ENCODE measurements at regions not wholly inside any gene's neighbourhood (a gene's known extent, or its start where the extent isn't known, plus 50 kb on each side); places are given as distances from the start of the nearest gene placed in this dataset.

DNA sequence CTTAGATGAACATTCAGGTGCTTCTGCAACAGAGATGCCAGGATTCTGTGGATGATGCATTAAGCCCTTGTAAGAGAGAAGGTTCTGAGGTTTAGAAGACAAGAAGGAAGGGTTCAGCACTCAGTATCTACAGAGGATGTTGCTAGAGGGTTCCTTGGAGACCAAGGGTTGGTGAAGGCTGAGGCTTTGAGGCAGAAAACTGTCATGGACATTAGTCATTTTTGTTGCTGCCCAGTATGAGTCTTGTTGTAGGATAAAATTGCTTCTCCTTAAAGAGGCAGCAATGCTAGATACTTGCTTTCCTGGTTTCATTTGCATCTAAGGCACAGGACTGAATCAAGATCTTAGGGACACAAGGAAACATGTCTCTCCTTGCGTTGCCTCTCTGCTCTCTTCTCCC is 319.4 kb upstream of the NFIA start:
- DNase-seq (ENCODE audit: low spot score), result no peak
- TF ChIP-seq CTCF (IDR thresholded peaks at IDR 0.05; ENCODE audit: extremely low read depth, missing control alignments), result no peak

DNA sequence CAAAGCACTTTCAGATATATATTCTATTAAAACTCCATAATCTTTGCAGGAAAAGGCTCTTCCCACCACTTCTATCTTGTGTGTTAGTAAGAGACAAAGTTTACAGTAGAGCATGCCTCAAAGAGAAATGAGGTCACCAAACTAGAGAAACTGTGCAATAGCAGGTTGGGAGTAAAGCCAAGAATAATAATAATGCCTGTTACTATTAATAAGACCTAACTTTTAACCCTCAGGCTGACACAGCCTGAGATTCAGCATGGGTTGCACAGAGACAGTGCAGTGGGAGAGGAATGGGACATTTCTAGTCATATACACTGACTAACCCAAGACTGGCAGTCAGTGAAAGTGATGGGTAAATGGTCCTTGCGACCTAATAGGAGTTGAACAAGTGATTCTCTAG is 320.2 kb upstream of the NFIA start:
- no peak for DNase-seq (ENCODE audit: low spot score)
- TF ChIP-seq CTCF (IDR thresholded peaks at IDR 0.05; ENCODE audit: extremely low read depth, missing control alignments), result no peak

- DNase-seq (ENCODE audit: low spot score), result no peak
- no peak for TF ChIP-seq CTCF (IDR thresholded peaks at IDR 0.05; ENCODE audit: extremely low read depth, missing control alignments)
These were observed 323.1 kb upstream of the NFIA start for GRCh38 chr1:60759291-60759690.

DNA sequence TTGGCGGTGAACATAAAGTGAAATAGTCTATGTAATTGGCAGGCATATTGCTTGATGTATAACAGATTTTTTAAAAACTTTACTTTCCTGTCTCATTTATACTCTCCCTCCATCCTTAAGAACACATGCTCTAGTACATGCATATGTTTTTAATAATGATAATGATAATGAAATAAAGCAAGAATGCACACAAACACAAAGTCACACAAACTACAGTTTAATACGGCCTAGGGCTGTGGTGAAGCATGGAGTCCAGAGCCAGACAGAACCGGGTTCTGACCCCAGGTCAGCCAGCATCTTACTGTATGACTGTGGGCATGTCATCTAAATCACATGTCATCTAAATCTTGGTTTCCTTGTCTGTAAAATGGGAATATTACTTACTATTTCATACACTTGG is 324.9 kb upstream of the NFIA start:
- TF ChIP-seq CTCF (IDR thresholded peaks at IDR 0.05; ENCODE audit: extremely low read depth, missing control alignments), result no peak
- no peak for DNase-seq (ENCODE audit: low spot score)

DNA sequence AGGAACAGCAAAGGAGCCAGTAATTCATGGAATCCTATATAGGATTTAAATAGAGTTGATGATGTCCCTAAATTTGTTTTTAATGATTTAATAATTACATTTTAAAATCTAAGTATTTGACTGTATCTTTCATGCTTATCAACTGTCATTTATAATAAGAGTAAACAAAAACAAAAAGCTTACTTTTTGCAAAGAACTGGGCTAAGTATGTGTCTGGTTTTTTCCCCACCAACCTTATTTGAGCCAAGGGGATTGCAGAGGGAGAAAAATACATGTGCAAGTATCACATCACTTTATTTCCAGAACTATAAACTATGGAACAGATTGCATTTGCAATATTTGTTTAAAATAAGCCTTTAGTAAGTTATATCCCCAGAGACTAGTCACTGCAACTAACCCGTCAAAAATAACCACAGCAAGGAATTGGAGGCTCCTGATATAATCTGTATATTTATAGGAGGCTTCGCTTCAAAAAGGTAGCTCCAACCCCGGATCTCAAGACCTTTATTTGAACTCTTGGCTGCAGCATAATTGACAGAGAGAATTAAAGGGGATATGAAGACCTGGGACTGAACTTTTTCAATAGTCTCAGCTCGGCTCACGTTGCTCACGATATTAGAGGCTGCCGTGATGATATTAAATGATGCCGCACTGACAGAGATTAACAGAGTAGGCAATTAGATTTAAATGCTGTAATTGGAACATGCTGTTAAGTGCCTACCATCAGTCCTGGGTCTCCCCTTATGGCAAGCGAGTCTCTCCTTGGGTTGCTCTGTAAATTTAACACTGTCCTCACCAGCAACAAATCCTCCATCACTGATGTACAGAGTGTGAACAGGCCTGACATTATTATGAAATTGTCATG is 329.1 kb upstream of the NFIA start:
- DNase-seq (ENCODE audit: low spot score), result no peak
- no peak for TF ChIP-seq CTCF (IDR thresholded peaks at IDR 0.05; ENCODE audit: extremely low read depth, missing control alignments)

DNA sequence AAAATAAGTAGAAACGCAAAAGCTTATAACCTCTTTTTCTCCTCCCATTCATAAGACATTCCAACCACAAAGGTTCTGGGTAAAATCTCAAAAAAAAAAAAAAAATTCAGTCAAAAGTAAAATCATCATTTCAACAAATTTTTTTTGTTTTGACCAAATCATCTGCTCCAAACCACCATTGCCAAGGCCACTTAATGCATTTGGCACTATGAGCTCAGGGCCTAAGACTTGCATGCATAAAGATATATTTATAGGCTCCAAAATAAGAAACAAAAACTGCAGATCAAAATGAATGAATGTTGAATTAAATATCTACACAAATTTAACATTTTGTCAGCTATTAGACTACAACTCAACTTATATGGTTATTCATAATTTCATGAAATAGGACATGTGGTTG is 331.1 kb upstream of the NFIA start:
- no peak for DNase-seq (ENCODE audit: low spot score)
- TF ChIP-seq CTCF (IDR thresholded peaks at IDR 0.05; ENCODE audit: extremely low read depth, missing control alignments), result no peak

DNA sequence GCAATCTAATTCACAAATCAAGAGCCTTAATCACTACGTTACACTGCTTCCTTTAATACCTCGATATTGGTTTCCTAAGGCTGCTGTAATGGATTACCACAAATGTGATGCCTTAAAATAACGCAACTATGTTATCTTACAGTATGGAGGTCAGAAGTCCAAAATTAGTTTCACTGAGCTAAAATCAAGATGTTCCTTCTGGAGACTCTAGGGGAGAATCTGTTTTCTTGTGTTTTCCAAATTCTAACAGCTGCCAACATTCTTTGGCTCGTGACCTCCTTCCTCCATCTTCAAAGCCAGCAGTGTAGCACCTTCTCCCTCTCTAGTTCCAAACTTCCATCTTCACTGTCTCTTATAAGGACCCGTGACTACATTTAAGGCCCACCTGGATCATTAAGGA is 335.0 kb upstream of the NFIA start:
- no peak for DNase-seq (ENCODE audit: low spot score)
- no peak for TF ChIP-seq CTCF (IDR thresholded peaks at IDR 0.05; ENCODE audit: extremely low read depth, missing control alignments)
